Sciatic nerve (tissue), 2 donors: ENCODE measurements at regions not wholly inside any gene's neighbourhood (a gene's known extent, or its start where the extent isn't known, plus 50 kb on each side); places are given as distances from the start of the nearest gene placed in this dataset.
"Not testable (repeated sequence)": the region's sequence is repeated elsewhere in the genome, so short reads cannot be mapped to it uniquely, and the experiment has no call there.

Experiments
- ATAC-seq: fragments of 200-7000 bp; cut with Tn5 transposase; one replicate; pipeline ENCODE4 v1.9.1; 2020; ENCODE audit warnings: mild to moderate bottlenecking, moderate library complexity
- DNase-seq: peaks from one replicate; pipeline ENCODE4 v3.0.0-alpha.2; 2020; ENCODE audit warnings: low spot score
- intact Hi-C: fragments of 100-400 bp; cut with DNase I; formaldehyde crosslinking; loops from one replicate; pipeline ENCODE4 v1.14.2; 2022
- donor health status: DM: no; HTN: no; CAD: no.
- donor health status: DM: no; HTN: no; CAD: no.

DNA sequence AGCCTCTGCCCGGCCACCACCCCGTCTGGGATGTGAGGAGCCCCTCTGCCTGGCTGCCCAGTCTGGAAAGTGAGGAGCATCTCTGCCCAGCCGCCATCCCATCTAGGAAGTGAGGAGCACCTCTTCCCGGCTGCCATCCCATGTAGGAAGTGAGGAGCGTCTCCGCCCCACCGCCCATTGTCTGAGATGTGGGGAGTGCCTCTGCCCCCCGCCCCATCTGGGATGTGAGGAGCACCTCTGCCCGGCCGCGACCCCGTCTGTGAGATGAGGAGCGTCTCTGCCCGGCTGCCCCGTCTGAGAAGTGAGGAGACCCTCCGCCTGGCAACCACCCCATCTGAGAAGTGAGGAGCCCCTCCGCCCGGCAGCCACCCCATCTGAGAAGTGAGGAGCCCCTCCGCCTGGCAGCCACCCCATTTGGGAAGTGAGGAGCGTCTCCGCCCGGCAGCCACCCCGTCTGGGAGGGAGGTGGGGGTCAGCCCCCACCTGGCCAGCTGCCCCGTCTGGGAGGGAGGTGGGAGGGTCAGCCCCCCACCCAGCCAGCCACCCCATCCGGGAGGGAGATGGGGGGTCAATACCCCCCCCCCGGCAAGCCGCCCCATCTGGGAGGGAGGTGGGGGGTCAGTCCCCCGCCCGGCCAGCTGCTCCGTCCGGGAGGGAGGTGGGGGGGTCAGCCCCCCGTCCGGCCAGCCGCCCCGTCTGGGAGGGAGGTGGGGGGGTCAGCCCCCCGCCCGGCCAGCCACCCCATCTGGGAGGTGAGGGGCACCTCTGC lies 195.8 kb upstream of the SYNCRIP start:
- intact Hi-C loops, result not testable (repeated sequence)
- DNase-seq, result peak; percentile 41

DNA sequence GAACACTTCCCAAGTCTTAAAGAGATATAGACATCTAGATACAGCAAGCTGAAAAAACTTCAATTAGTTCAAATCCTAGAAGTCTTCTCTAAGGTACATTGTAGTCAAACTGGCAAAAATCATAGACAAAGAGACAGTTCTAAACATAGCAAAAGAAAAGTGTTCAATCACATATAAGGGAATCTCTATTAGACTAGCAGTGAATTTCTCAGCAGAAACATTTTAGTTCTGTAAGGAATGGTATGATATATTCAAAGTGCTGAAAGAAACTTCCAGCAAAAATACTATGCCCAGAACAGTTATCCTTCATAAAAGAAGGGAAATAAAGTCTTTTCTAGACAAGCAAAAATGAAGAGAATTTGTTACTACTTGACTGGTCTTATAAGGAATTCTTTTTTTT lies 186.3 kb upstream of the SYNCRIP start:
- no peak for ATAC-seq
- no peak for DNase-seq
- intact Hi-C loops, result no loop called here

More for the DNA sequence above, 195.8 kb upstream of the SYNCRIP start:
- ATAC-seq, result not testable (repeated sequence)

DNA sequence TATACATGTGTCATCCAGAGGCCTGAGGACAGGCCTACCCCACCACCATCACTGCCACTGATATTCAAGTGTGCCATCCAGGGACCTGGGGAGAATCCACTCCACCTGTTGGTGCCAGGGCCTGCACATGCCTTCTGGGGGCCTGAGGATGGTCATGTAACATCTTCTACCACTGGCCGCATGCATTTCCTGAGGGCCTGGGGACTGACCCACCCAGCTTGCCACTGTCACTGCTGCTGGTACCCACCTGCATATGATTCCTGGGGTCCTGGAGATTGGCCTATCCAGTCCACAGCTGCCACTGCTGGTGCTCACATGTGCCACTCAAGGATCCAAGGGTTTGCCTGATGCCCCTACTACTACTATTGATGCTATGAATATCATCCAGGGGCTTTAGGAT lies 184.3 kb upstream of the SYNCRIP start:
- intact Hi-C loops, result no loop called here
- ATAC-seq, result no peak
- DNase-seq, result no peak

DNA sequence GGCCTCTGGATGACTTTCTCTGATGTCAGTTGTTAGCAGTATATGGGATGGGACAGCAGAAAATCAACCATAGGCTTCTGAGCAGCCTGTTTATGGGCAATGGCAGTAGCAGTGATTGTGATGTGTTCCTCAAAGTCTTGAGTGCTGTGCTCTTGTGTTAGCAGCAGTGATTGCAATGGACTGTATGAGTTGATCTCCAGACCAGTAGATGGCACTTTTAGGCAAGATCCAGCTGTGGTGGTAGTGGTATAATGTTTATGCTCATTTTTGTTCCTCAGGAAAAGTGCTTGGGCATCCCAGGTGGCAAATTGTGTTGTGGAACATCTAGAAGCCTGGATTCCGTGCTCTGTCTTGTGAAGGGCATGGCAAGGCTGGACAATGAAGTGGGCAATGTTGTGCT lies 181.6 kb upstream of the SYNCRIP start:
- intact Hi-C loops, result no loop called here
- no peak for DNase-seq
- ATAC-seq, result no peak

DNA sequence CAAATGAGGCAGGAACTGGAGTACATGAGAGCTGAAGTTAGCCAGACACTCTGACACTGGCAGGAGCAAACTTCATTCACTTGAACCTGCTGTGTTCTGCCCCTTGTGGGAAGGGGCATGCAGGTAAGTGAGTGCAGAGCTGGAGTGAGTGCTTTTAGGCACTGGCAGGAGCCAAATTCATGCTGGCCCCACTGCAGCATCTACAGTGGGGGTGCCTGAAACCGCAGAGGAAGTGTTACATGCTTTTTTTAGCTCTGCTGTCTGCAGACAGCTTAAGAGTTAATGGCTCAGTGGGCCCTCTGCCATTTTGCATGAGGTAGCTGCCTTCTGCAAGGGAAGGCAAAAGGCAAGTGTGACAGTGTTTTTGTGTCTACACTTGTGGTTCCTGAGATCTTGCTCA lies 167.9 kb upstream of the SYNCRIP start:
- DNase-seq, result no peak
- intact Hi-C loops, result no loop called here
- ATAC-seq, result no peak

DNA sequence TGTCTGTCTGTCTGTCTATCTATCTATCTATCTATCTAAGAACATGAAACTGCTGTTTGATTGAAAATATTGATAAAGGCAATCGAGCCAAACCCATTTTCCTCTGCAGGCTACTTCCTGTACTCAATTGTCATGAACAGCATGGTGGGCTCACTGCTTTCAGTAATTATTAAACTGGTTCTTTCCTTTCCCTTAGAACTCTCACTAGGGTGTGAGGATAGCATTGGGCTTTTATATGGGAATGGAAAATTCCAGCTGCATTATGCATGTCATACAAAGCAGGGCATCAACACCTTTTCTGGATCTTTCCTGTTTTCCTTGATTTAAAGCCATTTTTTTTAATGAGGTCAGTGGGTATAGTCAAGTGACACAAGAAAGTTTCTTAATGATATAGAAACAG lies 161.0 kb upstream of the SYNCRIP start:
- ATAC-seq (no peak), DNase-seq (no peak)
- intact Hi-C loops, result no loop called here

DNA sequence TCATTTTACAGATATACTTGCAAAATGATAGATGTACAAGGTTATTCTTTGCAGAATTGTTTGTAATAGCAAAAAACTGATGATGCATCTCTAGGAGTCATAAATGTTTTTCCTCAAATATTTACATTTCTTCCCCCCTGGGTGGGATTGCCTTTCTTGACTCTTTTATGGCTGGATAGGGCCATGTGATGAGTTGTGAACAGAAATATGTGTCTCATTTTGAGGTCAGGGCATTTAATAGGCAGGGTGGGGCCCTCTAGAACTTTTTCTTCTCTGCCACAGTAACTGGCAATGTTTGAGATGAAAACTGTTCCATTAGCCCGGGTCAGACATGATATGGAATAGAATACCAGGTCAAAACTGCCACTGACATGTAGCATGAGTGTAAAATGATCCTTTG lies 159.5 kb upstream of the SYNCRIP start:
- intact Hi-C loops, result no loop called here
- no peak for ATAC-seq
- no peak for DNase-seq

DNA sequence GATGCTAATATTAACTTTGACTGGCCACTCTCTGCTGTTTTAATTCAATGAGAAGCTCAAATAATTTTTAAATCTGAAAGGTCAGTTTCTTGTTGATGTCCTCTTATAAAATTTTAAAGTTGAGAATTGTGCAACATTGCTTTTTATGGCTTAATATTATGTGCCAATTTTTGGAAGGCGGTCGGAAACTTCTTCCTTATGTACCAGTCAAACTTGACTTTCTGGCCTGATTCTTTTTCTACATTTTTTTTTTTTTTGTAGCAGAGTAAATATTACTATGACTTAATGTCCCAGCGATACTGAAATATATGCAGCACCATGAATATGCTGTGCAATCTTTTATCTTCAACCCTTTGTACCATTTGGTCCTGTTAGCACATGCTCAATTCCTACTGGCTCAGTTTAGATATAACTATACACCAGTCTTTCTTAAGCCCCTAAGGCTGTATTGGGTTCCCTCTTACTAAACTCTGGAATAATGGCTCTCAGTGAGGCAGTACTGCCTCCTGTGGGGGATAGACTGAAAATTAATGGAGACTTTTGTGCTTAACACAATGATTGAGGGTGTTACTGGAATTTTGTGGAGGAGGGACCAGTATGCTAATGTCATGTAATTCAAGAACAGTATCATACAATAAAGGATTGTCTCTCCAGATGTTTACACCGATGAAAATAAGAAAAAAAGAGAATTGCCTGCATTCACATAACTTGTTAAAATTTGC lies 156.4 kb upstream of the SYNCRIP start:
- DNase-seq, result no peak
- ATAC-seq, result peak; percentile 49
- intact Hi-C loops, result no loop called here

DNA sequence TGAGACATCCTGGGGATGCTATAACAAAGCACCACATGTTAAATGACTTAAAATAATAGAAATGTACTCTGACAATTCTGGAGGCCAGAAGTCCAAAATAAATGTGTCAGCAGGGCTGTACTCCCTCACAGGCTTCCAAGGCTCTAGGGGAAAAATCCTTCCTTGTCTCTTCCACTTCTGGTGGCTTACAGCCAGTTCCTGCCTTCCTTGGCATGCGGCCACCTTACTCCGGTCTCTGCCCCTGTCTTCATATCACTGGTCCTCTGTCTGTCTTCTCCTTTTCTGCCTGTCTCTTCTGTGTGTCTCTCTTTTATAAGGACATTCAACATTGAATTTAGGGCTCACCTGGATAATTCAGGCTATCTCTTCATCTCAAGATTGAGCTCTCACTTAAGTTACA lies 155.3 kb upstream of the SYNCRIP start:
- intact Hi-C loops, result no loop called here
- no peak for ATAC-seq
- peak; percentile 61 for DNase-seq

DNA sequence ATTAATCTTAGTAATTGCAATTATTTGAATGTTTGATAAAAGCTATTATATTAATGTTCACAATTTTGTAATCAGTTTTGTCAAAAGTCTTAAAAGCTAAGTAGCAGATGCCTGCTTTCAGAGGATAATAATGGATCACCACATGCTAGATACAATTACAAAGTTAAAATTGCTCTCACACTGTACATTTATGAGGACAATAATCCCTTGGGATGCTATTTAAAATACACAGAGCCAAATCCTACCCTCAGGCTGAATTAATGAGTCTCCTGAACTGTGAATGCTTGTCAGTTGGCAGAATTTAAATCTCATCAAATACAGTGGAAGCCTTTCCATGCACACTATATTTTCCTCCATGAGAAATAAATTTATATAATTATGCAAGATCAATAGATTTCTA lies 153.3 kb upstream of the SYNCRIP start:
- DNase-seq (no peak), ATAC-seq (no peak)
- intact Hi-C loops, result no loop called here

DNA sequence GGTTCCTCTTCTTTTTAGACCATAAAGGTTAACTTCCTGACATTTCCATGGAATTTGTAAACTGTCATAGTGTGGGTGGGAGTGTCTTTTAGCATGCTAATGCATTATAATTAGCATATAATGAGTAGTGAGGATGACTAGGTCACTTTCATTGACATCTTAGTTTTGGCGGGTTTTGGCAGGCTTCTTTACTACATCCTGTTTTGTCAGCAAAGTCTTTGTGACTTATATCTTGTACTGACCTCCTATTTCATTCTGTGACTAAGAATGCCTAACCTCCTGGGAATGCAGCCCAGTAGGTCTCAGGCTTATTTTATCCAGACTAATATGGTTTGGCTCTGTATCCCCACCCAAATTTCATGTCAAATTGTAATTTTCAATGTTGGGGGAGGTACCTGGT lies 149.6 kb upstream of the SYNCRIP start:
- DNase-seq, result no peak
- intact Hi-C loops, result no loop called here
- ATAC-seq, result no peak

DNA sequence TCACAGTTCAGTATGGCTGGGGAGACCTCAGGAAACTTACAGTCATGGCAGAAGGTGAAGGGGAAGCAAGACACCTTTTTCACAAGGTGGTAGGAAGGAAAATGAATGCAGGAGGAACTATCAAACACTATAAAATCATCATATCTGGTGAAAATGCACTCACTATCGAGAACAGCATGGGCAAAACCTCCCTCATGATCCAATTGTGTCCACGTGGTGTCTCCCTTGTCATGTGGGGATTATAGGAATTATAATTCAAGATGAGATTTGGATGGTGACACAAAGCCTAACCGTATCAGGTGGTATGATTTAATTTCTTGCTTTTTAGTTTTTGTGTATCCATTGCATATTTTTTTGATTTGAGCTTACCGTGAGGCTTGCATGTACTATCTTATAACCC lies 133.2 kb upstream of the SYNCRIP start:
- intact Hi-C loops, result no loop called here
- DNase-seq (no peak), ATAC-seq (no peak)

DNA sequence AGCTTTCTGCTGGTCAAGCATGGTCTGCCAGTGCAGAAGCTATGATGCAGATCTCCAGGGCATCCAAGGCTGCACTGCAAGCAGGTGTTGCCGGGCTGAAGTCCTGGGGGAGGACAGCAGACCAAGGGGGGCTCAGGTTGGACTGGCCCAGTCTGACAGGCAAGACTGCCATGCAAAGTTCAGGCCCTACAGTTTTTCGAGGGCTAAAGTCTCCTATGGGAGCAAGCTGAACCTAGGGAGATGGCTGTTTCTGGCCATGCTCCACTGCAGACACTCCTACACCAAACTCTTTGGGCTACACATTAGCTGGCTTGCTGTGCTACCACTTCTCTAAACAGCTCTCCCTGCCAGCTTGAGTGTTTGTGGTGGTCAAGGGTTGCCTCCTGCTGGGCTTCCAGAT lies 130.0 kb upstream of the SYNCRIP start:
- intact Hi-C loops, result no loop called here
- no peak for ATAC-seq
- no peak for DNase-seq

DNA sequence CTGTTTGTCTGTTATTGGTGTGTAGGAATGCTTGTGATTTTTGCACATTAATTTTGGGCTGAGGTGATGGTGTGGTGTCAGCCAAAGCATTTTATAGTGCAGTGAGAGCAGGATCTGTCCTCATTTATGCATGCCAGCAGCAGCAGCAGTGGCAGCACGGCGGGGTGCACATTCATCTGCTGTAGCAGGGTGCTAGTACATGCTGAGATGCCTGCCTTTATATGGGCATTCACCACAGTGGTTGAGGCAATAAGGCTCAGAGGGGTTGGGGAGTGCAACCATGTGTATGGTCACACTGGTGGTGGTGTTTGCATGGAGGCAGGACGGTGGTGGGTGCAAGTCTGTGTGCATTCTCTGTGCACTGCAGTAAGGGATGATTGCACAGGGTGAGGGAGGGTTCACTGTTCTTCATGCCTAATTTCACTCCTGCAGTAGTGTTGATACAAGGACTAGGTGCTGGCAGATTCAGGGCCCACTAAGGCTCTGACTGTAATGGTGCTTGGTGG lies 129.3 kb upstream of the SYNCRIP start:
- intact Hi-C loops, result no loop called here

DNA sequence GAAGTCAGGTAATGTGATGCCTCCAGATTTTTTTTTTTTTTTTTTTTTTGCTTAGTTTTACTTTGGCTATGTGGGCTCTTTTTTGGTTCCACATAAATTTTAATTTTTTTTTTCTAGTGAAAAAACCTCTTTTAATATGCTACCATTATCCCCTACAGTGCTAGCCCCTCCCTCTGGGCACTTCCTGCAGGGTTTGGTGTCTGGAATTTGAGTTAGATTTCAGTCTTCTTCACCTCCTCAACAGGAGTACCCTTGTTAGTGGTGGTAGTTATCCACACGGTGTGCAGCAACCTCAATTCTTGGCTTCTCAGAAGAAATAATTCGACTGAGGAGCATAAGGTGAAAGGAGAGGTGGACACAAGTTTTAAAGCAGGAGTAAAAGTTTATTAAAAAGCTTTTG lies 128.8 kb upstream of the SYNCRIP start:
- intact Hi-C loops, result no loop called here
- DNase-seq (no peak), ATAC-seq (no peak)

More for the DNA sequence above, 129.3 kb upstream of the SYNCRIP start:
- ATAC-seq (no peak), DNase-seq (no peak)

DNA sequence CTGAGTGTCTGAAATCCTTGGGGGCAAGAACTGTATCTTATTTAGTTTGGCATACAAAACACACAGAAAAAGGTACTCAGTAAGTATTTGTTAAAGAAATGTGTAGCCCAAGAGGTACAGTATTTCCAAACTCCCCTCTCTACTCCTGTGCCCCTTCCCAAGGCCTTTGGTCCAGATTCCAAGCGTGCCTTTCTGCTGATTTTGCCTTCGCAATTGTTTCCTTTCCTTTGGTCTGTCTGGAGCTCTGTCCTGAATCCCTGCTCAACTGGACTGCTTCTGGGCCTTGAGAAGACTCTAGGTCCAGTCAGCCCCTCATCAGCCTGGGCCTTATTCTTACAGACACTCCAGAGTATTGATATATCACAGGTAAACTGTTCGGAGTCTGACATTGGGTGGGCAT lies 122.2 kb upstream of the SYNCRIP start:
- ATAC-seq (peak; percentile 62), DNase-seq (no peak)
- intact Hi-C loops, result no loop called here

DNA sequence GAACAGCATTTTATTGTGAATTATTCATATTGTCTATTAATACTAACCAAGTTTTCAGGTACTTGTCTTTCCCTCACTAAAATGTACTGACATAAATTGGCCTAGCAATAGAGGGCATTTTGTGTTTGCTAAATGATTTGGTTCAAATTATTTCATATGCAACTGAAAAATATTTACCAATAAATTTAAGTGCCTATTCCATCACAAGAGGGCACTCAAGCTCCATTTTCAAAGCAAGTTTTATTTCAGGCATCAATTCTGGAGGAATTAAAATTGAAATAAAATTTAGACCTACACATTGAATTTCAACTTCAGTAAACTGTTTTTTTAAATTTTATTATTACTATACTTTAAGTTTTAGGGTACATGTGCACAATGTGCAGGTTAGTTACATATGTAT lies 114.3 kb upstream of the SYNCRIP start:
- ATAC-seq (no peak), DNase-seq (no peak)
- intact Hi-C loops, result no loop called here

DNA sequence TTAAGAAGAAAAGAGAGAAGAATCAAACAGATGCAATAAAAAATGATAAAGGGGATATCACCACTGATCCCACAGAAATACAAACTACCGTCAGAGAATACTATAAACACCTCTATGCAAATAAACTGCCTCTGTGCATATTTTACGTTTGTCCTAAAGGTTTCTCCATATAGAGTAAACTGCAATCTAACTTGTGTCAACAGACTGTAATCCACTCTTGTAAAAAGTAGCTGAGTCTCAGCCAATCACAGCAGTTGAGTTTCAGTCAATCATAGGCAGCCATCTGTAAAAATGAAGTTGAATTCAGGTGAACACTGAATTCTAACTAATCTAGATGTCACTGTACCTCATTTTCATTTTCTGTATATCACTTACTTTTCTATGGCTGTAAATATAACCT lies 112.2 kb upstream of the SYNCRIP start:
- ATAC-seq (no peak), DNase-seq (no peak)
- intact Hi-C loops, result loop anchor here (5.0 kb wide), 1 partner anchor 453 kb away; no protein-coding TSS in a partner anchor

DNA sequence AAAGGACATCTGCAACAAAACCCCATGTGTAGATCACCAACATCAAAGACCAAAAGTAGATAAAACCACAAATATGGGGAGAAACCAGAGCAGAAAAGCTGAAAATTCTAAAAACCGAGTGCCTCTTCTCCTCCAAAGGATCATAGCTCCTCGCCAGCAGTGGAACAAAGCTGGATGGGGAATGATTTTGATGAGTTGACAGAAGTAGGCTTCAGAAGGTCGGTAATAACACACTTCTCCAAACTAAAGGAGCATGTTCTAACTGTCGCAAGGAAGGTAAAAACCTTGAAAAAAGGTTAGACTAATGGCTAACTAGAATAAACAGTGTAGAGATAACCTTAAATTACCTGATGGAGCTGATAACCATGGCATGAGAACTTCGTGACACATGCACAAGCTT lies 109.9 kb upstream of the SYNCRIP start:
- ATAC-seq, result no peak
- intact Hi-C loops, result loop anchor here (5.0 kb wide), 1 partner anchor 450 kb away; no protein-coding TSS in a partner anchor
- no peak for DNase-seq

DNA sequence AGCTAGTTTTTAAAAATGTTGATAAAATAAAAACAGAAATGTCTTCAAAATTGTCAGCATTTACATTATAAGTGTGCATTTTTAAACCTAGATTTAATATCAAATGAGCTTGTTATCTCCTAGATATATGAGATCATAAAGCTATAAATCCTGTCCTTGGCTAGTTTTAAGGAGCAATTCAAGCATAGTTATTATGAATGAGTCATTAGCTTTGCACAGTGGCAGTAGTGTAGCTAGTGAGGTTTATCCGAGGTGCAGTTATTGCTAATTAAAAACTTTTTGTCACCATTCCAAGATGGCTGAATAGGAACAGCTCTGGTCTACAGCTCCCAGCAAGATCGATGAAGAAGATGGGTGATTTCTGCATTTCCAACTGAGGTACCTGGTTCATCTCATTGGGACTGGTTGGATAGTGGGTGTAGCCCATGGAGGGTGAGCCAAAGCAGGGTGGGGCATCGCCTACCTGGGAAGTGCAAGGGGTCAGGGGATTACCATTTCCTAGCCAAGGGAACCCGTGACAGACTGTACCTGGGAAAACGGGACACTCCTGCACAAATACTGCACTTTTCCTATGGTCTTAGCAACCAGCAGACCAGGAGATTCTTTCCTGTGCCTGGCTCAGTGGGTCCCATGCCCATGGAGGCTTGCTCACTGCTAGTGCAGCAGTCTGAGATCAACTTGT lies 108.8 kb upstream of the SYNCRIP start:
- no peak for ATAC-seq
- no peak for DNase-seq
- intact Hi-C loops, result loop anchor here (5.0 kb wide), 1 partner anchor 449 kb away; no protein-coding TSS in a partner anchor
